Sigmoid colon (tissue), 6 donors: ENCODE measurements at regions not wholly inside any gene's neighbourhood (a gene's known extent, or its start where the extent isn't known, plus 50 kb on each side); places are given as distances from the start of the nearest gene placed in this dataset.

Experiments
- DNase-seq: peaks from one replicate; pipeline ENCODE4 v3.0.0-alpha.2; 2019
- H3K27ac ChIP-seq, 4 donors: fragments of 200-600 bp; sonication (generic); one replicate each; pipeline ENCODE4 v1.5.1; 2016 to 2019; ENCODE audit warnings: mild to moderate bottlenecking in 1 of 4
- H3K27me3 ChIP-seq, 3 donors: fragments of 200-600 bp; sonication (generic); one replicate each; pipeline ENCODE4 v1.5.1; 2019; ENCODE audit warnings: mild to moderate bottlenecking in 1 of 3
- H3K36me3 ChIP-seq, 4 donors: fragments of 200-600 bp; sonication (generic); one replicate each; pipeline ENCODE4 v1.5.1; 2016 to 2019
- H3K4me1 ChIP-seq, 4 donors: fragments of 200-600 bp; sonication (generic); one replicate each; pipeline ENCODE4 v1.5.1; 2017 to 2019
- H3K4me3 ChIP-seq, 4 donors: fragments of 200-600 bp; sonication (generic); one replicate each; pipeline ENCODE4 v1.5.1; 2017 to 2019; ENCODE audit warnings: mild to moderate bottlenecking in 2 of 4, moderate library complexity in 1 of 4
- H3K9me3 ChIP-seq, 4 donors: fragments of 200-600 bp in 3 of 4; sonication (generic) in 3 of 4; one replicate each; pipeline versions ENCODE4 v1.5.1 to v1.6.1; 2013 to 2019
- EP300 ChIP-seq, 4 donors: sonication (generic); formaldehyde crosslinking; IDR thresholded peaks; one replicate each; pipeline ENCODE4 v1.6.1; 2017; ENCODE audit warnings: antibody characterized with exemption in 4 of 4
- POLR2A ChIP-seq, 2 donors: fragments of 450-650 bp; IDR thresholded peaks; one replicate each; pipeline ENCODE4 v1.6.1; 2016; ENCODE audit warnings: antibody characterized with exemption in 2 of 2, mild to moderate bottlenecking in 2 of 2, moderate library complexity in 2 of 2
- POLR2AphosphoS5 ChIP-seq, 4 donors: sonication (generic); formaldehyde crosslinking; IDR thresholded peaks; one replicate each; pipeline ENCODE4 v1.6.1; 2017; ENCODE audit warnings: antibody characterized with exemption in 4 of 4
- WGBS, 2 donors: extraction: QIAGEN DNeasy Blood & Tissue Kit; methylation state at CpG; one replicate each; pipeline ENCODE4 v1.1.7; 2013; 5-methylcytosine and 5-hydroxymethylcytosine counted together
- intact Hi-C: fragments of 100-400 bp; cut with DNase I; formaldehyde crosslinking; loops from one replicate; pipeline ENCODE4 v1.15.1; 2023
- TF ChIP-seq, protein P1 (sequence below), 4 experiments: fragments of 450-650 bp in 3 of 4; fragments of 200-600 bp in 1 of 4; IDR thresholded peaks; one replicate each; pipeline ENCODE4 v1.5.1; 2016 to 2019; ENCODE audit warnings: antibody characterized with exemption in 4 of 4, mild to moderate bottlenecking in 3 of 4, moderate library complexity in 2 of 4
- donor health status: healthy with polysubstance abuse.
- donor health status: healthy.

DNA sequence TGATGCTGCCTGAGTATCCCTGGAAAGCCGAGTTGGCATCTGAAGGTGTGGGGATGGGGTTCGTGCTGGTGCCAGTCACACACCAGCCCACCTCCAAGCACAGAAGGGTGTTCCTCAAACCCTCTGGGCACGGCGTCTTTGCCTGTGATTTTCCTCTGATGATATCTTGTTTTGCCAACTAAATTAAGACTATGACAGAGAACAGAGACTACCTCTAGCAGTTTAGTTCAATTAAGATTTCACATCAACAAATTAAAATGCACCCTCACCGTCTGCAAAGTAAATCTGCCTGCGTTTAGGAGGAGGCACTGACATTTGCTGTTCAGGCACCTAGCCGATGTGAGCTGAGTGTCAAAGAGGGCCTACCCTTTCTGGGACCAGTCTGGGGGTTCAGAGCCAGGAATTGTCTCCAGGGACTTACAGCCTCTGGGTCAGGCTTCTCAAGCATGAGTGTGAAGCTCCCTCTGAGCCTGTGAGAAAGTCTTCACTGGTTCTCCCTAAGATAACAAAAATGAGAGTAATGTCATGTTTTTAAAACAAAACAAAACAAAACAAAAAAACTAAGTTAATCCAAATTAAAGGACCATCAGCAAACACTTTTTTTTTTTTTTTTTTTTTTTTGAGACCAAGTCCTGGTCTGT is 55.4 kb upstream of the CTNNA1 start:
- Histone ChIP-seq H3K27ac (no peak overlapping the region), H3K4me1 (no peaks in the 10 kb centered on the region), H3K4me3 (no peak overlapping the region), H3K36me3 (no peaks in the 10 kb centered on the region), H3K9me3 (no peaks in the 10 kb centered on the region), H3K27me3 (no peaks in the 10 kb centered on the region)
- intact Hi-C loops = no loop called here
- 89% methylated on average over 7 of the region's 7 CpGs for WGBS, 2 donors
- TF ChIP-seq POLR2A (IDR thresholded peaks at IDR 0.05) = no peak
- TF ChIP-seq EP300 (IDR thresholded peaks at IDR 0.05) = no peak
- no peak for TF ChIP-seq POLR2AphosphoS5 (IDR thresholded peaks at IDR 0.05)
- TF ChIP-seq, protein P1, sequence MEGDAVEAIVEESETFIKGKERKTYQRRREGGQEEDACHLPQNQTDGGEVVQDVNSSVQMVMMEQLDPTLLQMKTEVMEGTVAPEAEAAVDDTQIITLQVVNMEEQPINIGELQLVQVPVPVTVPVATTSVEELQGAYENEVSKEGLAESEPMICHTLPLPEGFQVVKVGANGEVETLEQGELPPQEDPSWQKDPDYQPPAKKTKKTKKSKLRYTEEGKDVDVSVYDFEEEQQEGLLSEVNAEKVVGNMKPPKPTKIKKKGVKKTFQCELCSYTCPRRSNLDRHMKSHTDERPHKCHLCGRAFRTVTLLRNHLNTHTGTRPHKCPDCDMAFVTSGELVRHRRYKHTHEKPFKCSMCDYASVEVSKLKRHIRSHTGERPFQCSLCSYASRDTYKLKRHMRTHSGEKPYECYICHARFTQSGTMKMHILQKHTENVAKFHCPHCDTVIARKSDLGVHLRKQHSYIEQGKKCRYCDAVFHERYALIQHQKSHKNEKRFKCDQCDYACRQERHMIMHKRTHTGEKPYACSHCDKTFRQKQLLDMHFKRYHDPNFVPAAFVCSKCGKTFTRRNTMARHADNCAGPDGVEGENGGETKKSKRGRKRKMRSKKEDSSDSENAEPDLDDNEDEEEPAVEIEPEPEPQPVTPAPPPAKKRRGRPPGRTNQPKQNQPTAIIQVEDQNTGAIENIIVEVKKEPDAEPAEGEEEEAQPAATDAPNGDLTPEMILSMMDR (IDR thresholded peaks at IDR 0.05) = no peak
- no peak for DNase-seq

DNA sequence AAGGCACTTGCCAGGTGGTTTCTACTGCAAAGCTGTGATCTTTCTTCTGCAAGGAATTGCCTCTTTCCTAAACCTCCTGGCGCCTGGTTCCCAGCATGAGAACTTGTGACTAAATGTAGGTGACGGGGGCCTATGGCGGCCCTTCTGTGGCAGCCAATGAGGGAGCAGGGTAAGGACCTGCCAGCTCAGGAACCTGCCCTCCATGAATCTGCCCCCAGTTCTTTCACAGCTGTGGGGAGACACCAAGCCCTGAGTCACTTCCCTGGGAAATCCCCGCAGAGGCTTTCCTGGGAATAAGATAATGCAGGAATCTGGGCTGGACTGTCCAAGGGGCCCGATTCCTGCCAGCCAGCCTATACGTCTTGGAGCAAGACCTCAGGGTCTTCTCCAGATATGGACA is 56.7 kb upstream of the CTNNA1 start:
- intact Hi-C loops = no loop called here
- Histone ChIP-seq H3K36me3 (no peaks in the 10 kb centered on the region), H3K27ac (no peak overlapping the region), H3K27me3 (no peaks in the 10 kb centered on the region), H3K4me1 (no peaks in the 10 kb centered on the region), H3K9me3 (no peaks in the 10 kb centered on the region), H3K4me3 (no peak overlapping the region)
- no peak for DNase-seq
- WGBS, 2 donors = 86 to 92% methylated on average over 6 of the region's 6 CpGs
- TF ChIP-seq, protein P1 (IDR thresholded peaks at IDR 0.05) = no peak
- TF ChIP-seq POLR2AphosphoS5 (IDR thresholded peaks at IDR 0.05) (no peak), POLR2A (IDR thresholded peaks at IDR 0.05) (no peak), EP300 (IDR thresholded peaks at IDR 0.05) (no peak)

DNA sequence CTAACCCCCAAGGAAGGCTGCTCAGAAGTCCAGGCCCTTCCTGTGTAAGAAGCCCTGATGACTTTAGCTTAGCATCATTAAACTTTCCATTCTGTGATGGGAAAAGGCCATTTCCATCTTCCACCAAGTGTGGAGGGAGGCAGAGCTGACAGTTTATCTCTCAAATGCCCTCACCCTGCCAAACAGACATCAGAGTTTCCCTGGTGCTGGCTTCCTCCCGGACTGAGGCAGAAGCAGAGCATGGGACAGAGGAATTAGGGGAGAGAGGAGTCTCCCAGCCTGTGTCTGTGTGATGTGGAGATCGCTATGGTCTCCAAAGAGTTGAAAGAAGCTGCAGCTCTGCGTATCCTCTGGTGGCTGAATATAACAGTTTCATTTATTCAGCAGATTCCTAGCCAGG is 57.4 kb upstream of the CTNNA1 start:
- intact Hi-C loops = no loop called here
- Histone ChIP-seq H3K4me1 (no peaks in the 10 kb centered on the region), H3K9me3 (no peaks in the 10 kb centered on the region), H3K36me3 (no peaks in the 10 kb centered on the region), H3K4me3 (no peak overlapping the region), H3K27ac (no peak overlapping the region), H3K27me3 (no peaks in the 10 kb centered on the region)
- TF ChIP-seq POLR2AphosphoS5 (IDR thresholded peaks at IDR 0.05) = no peak
- no peak for TF ChIP-seq EP300 (IDR thresholded peaks at IDR 0.05)
- no peak for TF ChIP-seq POLR2A (IDR thresholded peaks at IDR 0.05)
- TF ChIP-seq, protein P1 (IDR thresholded peaks at IDR 0.05) = no peak
- 73 to 97% methylated on average over 3 of the region's 3 CpGs for WGBS, 2 donors
- no peak for DNase-seq

DNA sequence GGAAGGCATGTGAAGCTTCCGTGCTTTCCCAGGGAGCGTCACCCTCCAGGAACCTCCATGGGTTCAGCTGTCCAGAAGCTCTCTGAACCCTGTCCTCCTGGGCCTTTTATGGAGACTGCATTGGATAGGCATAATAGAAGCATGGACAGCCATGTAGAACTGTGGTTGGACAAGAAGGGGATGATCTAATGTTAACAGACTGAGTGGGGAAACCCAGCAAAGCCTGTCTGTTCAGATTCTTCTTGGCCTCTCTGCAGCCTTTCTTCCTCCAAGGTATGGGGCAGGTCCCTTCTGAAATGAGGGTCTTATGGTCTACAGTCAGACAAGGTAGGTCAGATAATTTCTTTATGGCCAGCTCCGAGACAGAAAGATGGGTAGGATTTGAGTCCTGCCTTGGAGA is 59.1 kb upstream of the CTNNA1 start:
- no peak for DNase-seq
- intact Hi-C loops = no loop called here
- no peak overlapping the region for H3K4me3 ChIP-seq
- H3K27me3 ChIP-seq = no peaks in the 10 kb centered on the region
- no peaks in the 10 kb centered on the region for H3K9me3 ChIP-seq
- TF ChIP-seq POLR2AphosphoS5 (IDR thresholded peaks at IDR 0.05) (no peak), POLR2A (IDR thresholded peaks at IDR 0.05) (no peak), EP300 (IDR thresholded peaks at IDR 0.05) (no peak)
- TF ChIP-seq, protein P1 (IDR thresholded peaks at IDR 0.05) = no peak
- no peaks in the 10 kb centered on the region for H3K36me3 ChIP-seq
- no peak overlapping the region for H3K27ac ChIP-seq
- H3K4me1 ChIP-seq = no peaks in the 10 kb centered on the region
- WGBS, 2 donors = 93 to 99% methylated on average over 3 of the region's 3 CpGs

DNA sequence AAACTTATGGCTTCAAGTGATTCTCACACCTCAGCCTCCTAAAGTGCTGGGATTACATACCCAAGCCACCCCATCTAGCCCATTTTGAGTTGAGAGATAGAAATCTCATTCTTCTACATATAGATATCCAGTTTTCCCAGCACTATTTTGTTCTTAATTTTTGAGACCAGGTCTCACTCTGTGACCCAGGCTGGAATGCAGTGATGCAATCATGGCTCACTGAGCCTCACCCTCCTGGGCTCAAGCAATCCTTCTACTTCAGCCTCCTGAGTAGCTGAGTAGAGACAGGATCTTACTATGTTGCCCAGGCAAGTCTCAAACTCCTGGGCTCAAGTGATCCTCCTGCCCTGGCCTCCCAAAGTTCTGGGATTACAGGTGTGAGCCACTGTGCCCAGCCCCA is 60.9 kb upstream of the CTNNA1 start:
- TF ChIP-seq EP300 (IDR thresholded peaks at IDR 0.05) (no peak), POLR2AphosphoS5 (IDR thresholded peaks at IDR 0.05) (no peak), POLR2A (IDR thresholded peaks at IDR 0.05) (no peak)
- TF ChIP-seq, protein P1 (IDR thresholded peaks at IDR 0.05) = no peak
- no peak overlapping the region for H3K27ac ChIP-seq
- H3K4me3 ChIP-seq = no peak overlapping the region
- no peaks in the 10 kb centered on the region for H3K4me1 ChIP-seq
- H3K36me3 ChIP-seq = no peaks in the 10 kb centered on the region
- peaks cover 0 to 2% (median 0%) of the 10 kb centered on the region in 4 donors for H3K9me3 ChIP-seq
- no peak for DNase-seq
- intact Hi-C loops = no loop called here
- no peaks in the 10 kb centered on the region for H3K27me3 ChIP-seq
